ENCODE measurements at regions not wholly inside any gene's neighbourhood (a gene's known extent, or its start where the extent isn't known, plus 50 kb on each side); places are given as distances from the start of the nearest gene placed in this dataset.
A peak's percentile ranks its signal among the peaks of the same experiment; 100 is the strongest.

GRCh38 chr4:123291329-123291728 is 105.3 kb upstream of the SPRY1 start:
- H3K9ac ChIP-seq (ENCODE audit: low read depth, low read length, poor library complexity, severe bottlenecking): no peak overlapping the region
- no peak overlapping the region for H3K4me2 ChIP-seq (ENCODE audit: low read depth, low read length, poor library complexity, severe bottlenecking)
- peaks cover 14% of the 10 kb centered on the region for H3K36me3 ChIP-seq (ENCODE audit: insufficient read depth, low read length)
- no peaks in the 10 kb centered on the region for H3K9me2 ChIP-seq (replicated peaks; ENCODE audit: low read depth, low read length)
- peaks cover 26% of the 10 kb centered on the region for H3K9me3 ChIP-seq (ENCODE audit: insufficient read depth, low read depth, low read length)
- H3K27me3 ChIP-seq (ENCODE audit: insufficient read depth, low read length, poor library complexity, severe bottlenecking): no peaks in the 10 kb centered on the region
- no peak overlapping the region for H2AFZ ChIP-seq (ENCODE audit: low read length)
- peaks cover 44% of the 10 kb centered on the region for H3K4me1 ChIP-seq (ENCODE audit: insufficient read depth, low read length, poor library complexity, severe bottlenecking)
- no peak overlapping the region for H3K4me3 ChIP-seq (ENCODE audit: low read length, poor library complexity, severe bottlenecking)
- no peaks in the 10 kb centered on the region for H3K79me2 ChIP-seq (ENCODE audit: insufficient read depth, low read length)
- no peaks in the 10 kb centered on the region for H3F3A ChIP-seq (ENCODE audit: low read depth)
- TF ChIP-seq CTCF (conservative IDR thresholded peaks at IDR 0.05; ENCODE audit: low read length) (no peak), EZH2phosphoT487 (IDR thresholded peaks at IDR 0.05; ENCODE audit: borderline replicate concordance) (no peak)
- H4K20me1 ChIP-seq (ENCODE audit: insufficient read depth, low read length, poor library complexity, severe bottlenecking): no peaks in the 10 kb centered on the region

- H3K4me1 ChIP-seq (ENCODE audit: insufficient read depth, low read length, poor library complexity, severe bottlenecking): peaks cover 96% of the 10 kb centered on the region
- H3K4me3 ChIP-seq (ENCODE audit: low read length, poor library complexity, severe bottlenecking): no peak overlapping the region
- H3K36me3 ChIP-seq (ENCODE audit: insufficient read depth, low read length): no peaks in the 10 kb centered on the region
- peaks cover 34% of the 10 kb centered on the region for H3F3A ChIP-seq (ENCODE audit: low read depth)
- peak overlapping the region; percentile 66 for H3K9ac ChIP-seq (ENCODE audit: low read depth, low read length, poor library complexity, severe bottlenecking)
- TF ChIP-seq CTCF (conservative IDR thresholded peaks at IDR 0.05; ENCODE audit: low read length) (no peak), EZH2phosphoT487 (IDR thresholded peaks at IDR 0.05; ENCODE audit: borderline replicate concordance) (no peak)
- no peaks in the 10 kb centered on the region for H3K9me3 ChIP-seq (ENCODE audit: insufficient read depth, low read depth, low read length)
- H3K9me2 ChIP-seq (replicated peaks; ENCODE audit: low read depth, low read length): no peaks in the 10 kb centered on the region
- H4K20me1 ChIP-seq (ENCODE audit: insufficient read depth, low read length, poor library complexity, severe bottlenecking): no peaks in the 10 kb centered on the region
- peak overlapping the region; percentile 64 for H3K4me2 ChIP-seq (ENCODE audit: low read depth, low read length, poor library complexity, severe bottlenecking)
- H3K79me2 ChIP-seq (ENCODE audit: insufficient read depth, low read length): no peaks in the 10 kb centered on the region
- H3K27me3 ChIP-seq (ENCODE audit: insufficient read depth, low read length, poor library complexity, severe bottlenecking): no peaks in the 10 kb centered on the region
- no peak overlapping the region; the same call in 1 of the 2 replicates for H2AFZ ChIP-seq (ENCODE audit: low read length)
Observed at GRCh38 chr4:123297836-123298235, 98.8 kb upstream of the SPRY1 start.

- Histone ChIP-seq H3K36me3 (ENCODE audit: insufficient read depth, low read length) (no peaks in the 10 kb centered on the region), H3K9me3 (ENCODE audit: insufficient read depth, low read depth, low read length) (no peaks in the 10 kb centered on the region), H3K27me3 (ENCODE audit: insufficient read depth, low read length, poor library complexity, severe bottlenecking) (no peaks in the 10 kb centered on the region), H3K4me3 (ENCODE audit: low read length, poor library complexity, severe bottlenecking) (no peak overlapping the region), H3F3A (ENCODE audit: low read depth) (peaks cover 34% of the 10 kb centered on the region), H3K79me2 (ENCODE audit: insufficient read depth, low read length) (no peaks in the 10 kb centered on the region), H2AFZ (ENCODE audit: low read length) (no peak overlapping the region), H3K4me1 (ENCODE audit: insufficient read depth, low read length, poor library complexity, severe bottlenecking) (peaks cover 94% of the 10 kb centered on the region), H3K9me2 (replicated peaks; ENCODE audit: low read depth, low read length) (no peaks in the 10 kb centered on the region), H3K4me2 (ENCODE audit: low read depth, low read length, poor library complexity, severe bottlenecking) (peak overlapping the region; percentile 64), H4K20me1 (ENCODE audit: insufficient read depth, low read length, poor library complexity, severe bottlenecking) (no peaks in the 10 kb centered on the region), H3K9ac (ENCODE audit: low read depth, low read length, poor library complexity, severe bottlenecking) (peak overlapping the region; percentile 66)
- TF ChIP-seq EZH2phosphoT487 (IDR thresholded peaks at IDR 0.05; ENCODE audit: borderline replicate concordance): no peak
Observed at GRCh38 chr4:123298261-123298660, 98.3 kb upstream of the SPRY1 start.

- peaks cover 92% of the 10 kb centered on the region for H3K4me1 ChIP-seq (ENCODE audit: insufficient read depth, low read length, poor library complexity, severe bottlenecking)
- no peaks in the 10 kb centered on the region; the same call in 1 of the 2 replicates for H3K79me2 ChIP-seq (ENCODE audit: insufficient read depth, low read length)
- H3K36me3 ChIP-seq (ENCODE audit: insufficient read depth, low read length): no peaks in the 10 kb centered on the region
- no peaks in the 10 kb centered on the region for H3K9me2 ChIP-seq (replicated peaks; ENCODE audit: low read depth, low read length)
- TF ChIP-seq CTCF (conservative IDR thresholded peaks at IDR 0.05; ENCODE audit: low read length) (no peak), EZH2phosphoT487 (IDR thresholded peaks at IDR 0.05; ENCODE audit: borderline replicate concordance) (no peak)
- peaks cover 34% of the 10 kb centered on the region for H3F3A ChIP-seq (ENCODE audit: low read depth)
- peak overlapping the region; percentile 66 for H3K9ac ChIP-seq (ENCODE audit: low read depth, low read length, poor library complexity, severe bottlenecking)
- peak overlapping the region; percentile 37 for H3K4me3 ChIP-seq (ENCODE audit: low read length, poor library complexity, severe bottlenecking)
- no peaks in the 10 kb centered on the region for H4K20me1 ChIP-seq (ENCODE audit: insufficient read depth, low read length, poor library complexity, severe bottlenecking)
- peak overlapping the region; percentile 64 for H3K4me2 ChIP-seq (ENCODE audit: low read depth, low read length, poor library complexity, severe bottlenecking)
- no peaks in the 10 kb centered on the region for H3K9me3 ChIP-seq (ENCODE audit: insufficient read depth, low read depth, low read length)
- no peak overlapping the region for H2AFZ ChIP-seq (ENCODE audit: low read length)
- H3K27me3 ChIP-seq (ENCODE audit: insufficient read depth, low read length, poor library complexity, severe bottlenecking): no peaks in the 10 kb centered on the region
Observed at GRCh38 chr4:123298801-123299200, 97.8 kb upstream of the SPRY1 start.

All from Loucy (cell line).